Suppressor macrophage (primary cell): ENCODE measurements at regions not wholly inside any gene's neighbourhood (a gene's known extent, or its start where the extent isn't known, plus 50 kb on each side); places are given as distances from the start of the nearest gene placed in this dataset.

Experiments
- DNase-seq, 4 experiments: peaks; one replicate each; pipeline ENCODE4 v3.0.0-alpha.2; 2020 to 2022

GRCh38 chr3:182473191-182473710 lies 320.1 kb upstream of the ATP11B start:
- DNase-seq = no peak

- DNase-seq = no peak
These were observed 314.9 kb upstream of the ATP11B start for GRCh38 chr3:182478369-182478768.

- DNase-seq = no peak
These were observed 313.6 kb upstream of the ATP11B start for GRCh38 chr3:182479419-182480336.

GRCh38 chr3:182482705-182483104 lies 310.6 kb upstream of the ATP11B start:
- no peak for DNase-seq

- DNase-seq = no peak
These were observed 308.6 kb upstream of the ATP11B start for GRCh38 chr3:182484682-182485081.

- DNase-seq = no peak
These were observed 308.0 kb upstream of the ATP11B start for GRCh38 chr3:182485301-182485700.

- DNase-seq = no peak
These were observed 306.8 kb upstream of the ATP11B start for GRCh38 chr3:182486463-182486862.

GRCh38 chr3:182487143-182487542 lies 306.2 kb upstream of the ATP11B start:
- DNase-seq = no peak

- DNase-seq = no peak
These were observed 305.7 kb upstream of the ATP11B start for GRCh38 chr3:182487611-182488010.

GRCh38 chr3:182490596-182491491 lies 302.5 kb upstream of the ATP11B start:
- DNase-seq = peak in 1 of 4 experiments; percentile 9

- DNase-seq = no peak
These were observed 301.7 kb upstream of the ATP11B start for GRCh38 chr3:182491577-182491976.

GRCh38 chr3:182492536-182492935 lies 300.8 kb upstream of the ATP11B start:
- no peak for DNase-seq

GRCh38 chr3:182500289-182500688 lies 293.0 kb upstream of the ATP11B start:
- no peak for DNase-seq

- no peak for DNase-seq
These were observed 291.4 kb upstream of the ATP11B start for GRCh38 chr3:182501856-182502255.

- no peak for DNase-seq
These were observed 289.9 kb upstream of the ATP11B start for GRCh38 chr3:182503401-182503800.

GRCh38 chr3:182508919-182509711 lies 284.2 kb upstream of the ATP11B start:
- no peak for DNase-seq

- DNase-seq = no peak
These were observed 283.4 kb upstream of the ATP11B start for GRCh38 chr3:182509844-182510460.

GRCh38 chr3:182514236-182514964 lies 278.9 kb upstream of the ATP11B start:
- DNase-seq = no peak

- DNase-seq = no peak
These were observed 276.5 kb upstream of the ATP11B start for GRCh38 chr3:182516597-182517336.

GRCh38 chr3:182519569-182519968 lies 273.7 kb upstream of the ATP11B start:
- no peak for DNase-seq
